ENCODE measurements at regions not wholly inside any gene's neighbourhood (a gene's known extent, or its start where the extent isn't known, plus 50 kb on each side); places are given as distances from the start of the nearest gene placed in this dataset.
"Not testable (repeated sequence)": the region's sequence is repeated elsewhere in the genome, so short reads cannot be mapped to it uniquely, and the experiment has no call there.

DNA sequence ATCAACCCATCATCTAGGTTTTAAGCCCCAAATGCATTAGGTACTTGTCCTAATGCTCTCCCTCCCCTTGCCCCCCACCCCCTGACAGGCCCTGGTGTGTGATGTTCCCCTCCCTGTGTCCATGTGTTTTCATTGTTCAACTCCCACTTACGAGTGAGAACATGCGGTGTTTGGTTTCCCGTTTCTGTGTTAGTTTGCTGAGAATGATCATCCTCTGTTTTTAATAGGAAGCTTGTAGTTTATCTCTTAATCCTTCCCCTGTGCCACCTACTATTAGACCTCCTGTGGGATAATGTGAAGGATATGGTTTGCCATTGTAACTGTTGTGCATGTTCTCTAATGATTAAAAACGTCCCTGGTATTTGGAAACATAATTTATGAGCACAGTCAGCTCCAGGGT is 299.4 kb upstream of the USP24 start:
- TF ChIP-seq, protein P1, sequence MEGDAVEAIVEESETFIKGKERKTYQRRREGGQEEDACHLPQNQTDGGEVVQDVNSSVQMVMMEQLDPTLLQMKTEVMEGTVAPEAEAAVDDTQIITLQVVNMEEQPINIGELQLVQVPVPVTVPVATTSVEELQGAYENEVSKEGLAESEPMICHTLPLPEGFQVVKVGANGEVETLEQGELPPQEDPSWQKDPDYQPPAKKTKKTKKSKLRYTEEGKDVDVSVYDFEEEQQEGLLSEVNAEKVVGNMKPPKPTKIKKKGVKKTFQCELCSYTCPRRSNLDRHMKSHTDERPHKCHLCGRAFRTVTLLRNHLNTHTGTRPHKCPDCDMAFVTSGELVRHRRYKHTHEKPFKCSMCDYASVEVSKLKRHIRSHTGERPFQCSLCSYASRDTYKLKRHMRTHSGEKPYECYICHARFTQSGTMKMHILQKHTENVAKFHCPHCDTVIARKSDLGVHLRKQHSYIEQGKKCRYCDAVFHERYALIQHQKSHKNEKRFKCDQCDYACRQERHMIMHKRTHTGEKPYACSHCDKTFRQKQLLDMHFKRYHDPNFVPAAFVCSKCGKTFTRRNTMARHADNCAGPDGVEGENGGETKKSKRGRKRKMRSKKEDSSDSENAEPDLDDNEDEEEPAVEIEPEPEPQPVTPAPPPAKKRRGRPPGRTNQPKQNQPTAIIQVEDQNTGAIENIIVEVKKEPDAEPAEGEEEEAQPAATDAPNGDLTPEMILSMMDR (IDR thresholded peaks at IDR 0.05) = not testable (repeated sequence)
- TF ChIP-seq POLR2A (IDR thresholded peaks at IDR 0.05) = not testable (repeated sequence)

All from prostate gland (tissue), 2 donors.